HFF-Myc (cell line): ENCODE measurements at regions not wholly inside any gene's neighbourhood (a gene's known extent, or its start where the extent isn't known, plus 50 kb on each side); places are given as distances from the start of the nearest gene placed in this dataset.
"Not testable (repeated sequence)": the region's sequence is repeated elsewhere in the genome, so short reads cannot be mapped to it uniquely, and the experiment has no call there.

Source experiments
- DNase-seq: peaks from one replicate; pipeline ENCODE4 v3.0.0-alpha.2; 2011; ENCODE audit warnings: low read depth; ENCODE audit errors: extremely low read depth
- H3K4me3 ChIP-seq: replicated peaks from 2 replicates; pipeline ENCODE4 v1.5.1; 2011; ENCODE audit warnings: low read depth, mild to moderate bottlenecking, control low read depth, low read length
- CTCF ChIP-seq: IDR thresholded peaks from 2 replicates; pipeline ENCODE4 v1.5.1; 2012; ENCODE audit warnings: mild to moderate bottlenecking, low read depth, low read length, control low read depth; ENCODE audit errors: missing control alignments

- H3K4me3 ChIP-seq = no peak overlapping the region
- peak; percentile 39 for TF ChIP-seq CTCF
- DNase-seq = no peak
These were observed 136.8 kb upstream of the PDE1C start for GRCh38 chr7:32206987-32207386.

- DNase-seq = no peak
- TF ChIP-seq CTCF = no peak
- H3K4me3 ChIP-seq = no peak overlapping the region
These were observed 136.3 kb upstream of the PDE1C start for GRCh38 chr7:32206488-32206887.

GRCh38 chr7:32205298-32205824 lies 135.2 kb upstream of the PDE1C start:
- not testable (repeated sequence) for H3K4me3 ChIP-seq, DNase-seq

GRCh38 chr7:32204361-32205018 lies 134.3 kb upstream of the PDE1C start:
- TF ChIP-seq CTCF = peak; percentile 58
- peak; percentile 47 for DNase-seq
- H3K4me3 ChIP-seq = no peak overlapping the region

GRCh38 chr7:32200646-32201045 lies 130.4 kb upstream of the PDE1C start:
- DNase-seq = no peak
- TF ChIP-seq CTCF = no peak
- no peak overlapping the region for H3K4me3 ChIP-seq

- no peak overlapping the region for H3K4me3 ChIP-seq
- no peak for TF ChIP-seq CTCF
- no peak for DNase-seq
These were observed 124.3 kb upstream of the PDE1C start for GRCh38 chr7:32194537-32194936.

GRCh38 chr7:32191305-32191704 lies 121.1 kb upstream of the PDE1C start:
- no peak for DNase-seq
- no peak overlapping the region for H3K4me3 ChIP-seq
- TF ChIP-seq CTCF = no peak
